ENCODE measurements at regions not wholly inside any gene's neighbourhood (a gene's known extent, or its start where the extent isn't known, plus 50 kb on each side); places are given as distances from the start of the nearest gene placed in this dataset.

DNA sequence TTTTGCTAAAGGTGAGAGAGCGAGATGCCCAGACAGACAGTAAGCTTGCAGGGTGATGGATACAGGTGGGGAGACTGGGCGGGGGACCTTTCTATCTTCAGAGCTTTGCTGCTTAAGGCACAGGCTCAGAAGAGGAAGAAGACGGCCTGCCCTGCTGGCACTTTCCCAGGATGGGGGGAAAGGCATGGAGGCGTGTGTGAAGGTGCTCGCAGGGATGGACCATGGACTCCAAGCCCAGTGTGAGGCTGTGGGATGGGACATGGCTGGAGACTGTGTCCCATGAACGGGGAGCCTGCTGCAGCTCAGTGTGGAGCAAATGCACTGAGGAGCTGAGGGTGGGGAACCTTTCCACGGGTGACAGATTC, 243.2 kb upstream of the IRX4 start:
- TF ChIP-seq POLR2A (IDR thresholded peaks at IDR 0.05; ENCODE audit: low read depth, low read length) (no peak), JUN (IDR thresholded peaks at IDR 0.05; ENCODE audit: borderline replicate concordance, insufficient read depth, insufficient read length, low read depth) (no peak), POLR2AphosphoS5 (IDR thresholded peaks at IDR 0.05; ENCODE audit: insufficient read depth, low read depth, low read length) (no peak)
- TF ChIP-seq, protein P1, sequence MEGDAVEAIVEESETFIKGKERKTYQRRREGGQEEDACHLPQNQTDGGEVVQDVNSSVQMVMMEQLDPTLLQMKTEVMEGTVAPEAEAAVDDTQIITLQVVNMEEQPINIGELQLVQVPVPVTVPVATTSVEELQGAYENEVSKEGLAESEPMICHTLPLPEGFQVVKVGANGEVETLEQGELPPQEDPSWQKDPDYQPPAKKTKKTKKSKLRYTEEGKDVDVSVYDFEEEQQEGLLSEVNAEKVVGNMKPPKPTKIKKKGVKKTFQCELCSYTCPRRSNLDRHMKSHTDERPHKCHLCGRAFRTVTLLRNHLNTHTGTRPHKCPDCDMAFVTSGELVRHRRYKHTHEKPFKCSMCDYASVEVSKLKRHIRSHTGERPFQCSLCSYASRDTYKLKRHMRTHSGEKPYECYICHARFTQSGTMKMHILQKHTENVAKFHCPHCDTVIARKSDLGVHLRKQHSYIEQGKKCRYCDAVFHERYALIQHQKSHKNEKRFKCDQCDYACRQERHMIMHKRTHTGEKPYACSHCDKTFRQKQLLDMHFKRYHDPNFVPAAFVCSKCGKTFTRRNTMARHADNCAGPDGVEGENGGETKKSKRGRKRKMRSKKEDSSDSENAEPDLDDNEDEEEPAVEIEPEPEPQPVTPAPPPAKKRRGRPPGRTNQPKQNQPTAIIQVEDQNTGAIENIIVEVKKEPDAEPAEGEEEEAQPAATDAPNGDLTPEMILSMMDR (IDR thresholded peaks at IDR 0.05; ENCODE audit: extremely low read depth in 1 of 2, insufficient read depth in 1 of 2, low read depth in 1 of 2, low read length in 2 of 2): no peak

Measured in endothelial cell of umbilical vein (primary cell).